ENCODE measurements at regions not wholly inside any gene's neighbourhood (a gene's known extent, or its start where the extent isn't known, plus 50 kb on each side); places are given as distances from the start of the nearest gene placed in this dataset.
A peak's percentile ranks its signal among the peaks of the same experiment; 100 is the strongest.

GRCh38 chr16:9141813-9142212, 50.4 kb downstream of the HAPSTR1 start:
- H3K27me3 ChIP-seq (ENCODE audit: control insufficient read depth, insufficient read depth): no peaks in the 10 kb centered on the region
- whole genome bisulfite sequencing: 93% methylated on average over 8 of the region's 8 CpGs
- no peak overlapping the region for H3K4me3 ChIP-seq (ENCODE audit: low read length)
- H3K27ac ChIP-seq (ENCODE audit: low read length): no peak overlapping the region
- no peaks in the 10 kb centered on the region for H3K9me3 ChIP-seq (ENCODE audit: control insufficient read depth, low read length)
- no peak for ATAC-seq
- DNase-seq: no peak
- intact Hi-C loops (cut with DNase I): no loop called here
- H3K4me1 ChIP-seq (ENCODE audit: control insufficient read depth, insufficient read depth, low read length): no peaks in the 10 kb centered on the region

- 95% methylated on average over 8 of the region's 8 CpGs for WGBS
- Histone ChIP-seq H3K4me1 (ENCODE audit: control insufficient read depth, insufficient read depth, low read length) (no peaks in the 10 kb centered on the region), H3K4me3 (ENCODE audit: low read length) (no peak overlapping the region), H3K27me3 (ENCODE audit: control insufficient read depth, insufficient read depth) (no peaks in the 10 kb centered on the region), H3K27ac (ENCODE audit: low read length) (no peak overlapping the region), H3K9me3 (ENCODE audit: control insufficient read depth, low read length) (no peaks in the 10 kb centered on the region)
- DNase-seq: no peak
- intact Hi-C loops (cut with DNase I): no loop called here
- no peak for ATAC-seq
Measured at GRCh38 chr16:9144106-9144505, 52.7 kb downstream of the HAPSTR1 start.

- intact Hi-C loops (cut with DNase I): no loop called here
- Histone ChIP-seq H3K27ac (ENCODE audit: low read length) (no peak overlapping the region), H3K4me3 (ENCODE audit: low read length) (no peak overlapping the region), H3K27me3 (ENCODE audit: control insufficient read depth, insufficient read depth) (no peaks in the 10 kb centered on the region), H3K4me1 (ENCODE audit: control insufficient read depth, insufficient read depth, low read length) (no peaks in the 10 kb centered on the region), H3K9me3 (ENCODE audit: control insufficient read depth, low read length) (no peaks in the 10 kb centered on the region)
- no peak for DNase-seq
- WGBS: 58% methylated on average over 9 of the region's 9 CpGs
- no peak for ATAC-seq
Measured at GRCh38 chr16:9148374-9149015, 57.1 kb downstream of the HAPSTR1 start.

GRCh38 chr16:9151074-9151473, 59.6 kb downstream of the HAPSTR1 start:
- H3K4me1 ChIP-seq (ENCODE audit: control insufficient read depth, insufficient read depth, low read length): no peaks in the 10 kb centered on the region
- intact Hi-C loops (cut with DNase I): no loop called here
- 79% methylated on average over 5 of the region's 5 CpGs for WGBS
- DNase-seq (no peak), ATAC-seq (no peak)
- no peaks in the 10 kb centered on the region for H3K27me3 ChIP-seq (ENCODE audit: control insufficient read depth, insufficient read depth)
- no peak overlapping the region for H3K4me3 ChIP-seq (ENCODE audit: low read length)
- H3K9me3 ChIP-seq (ENCODE audit: control insufficient read depth, low read length): no peaks in the 10 kb centered on the region
- H3K27ac ChIP-seq (ENCODE audit: low read length): no peak overlapping the region

GRCh38 chr16:9151597-9151996, 60.2 kb downstream of the HAPSTR1 start:
- ATAC-seq (no peak), DNase-seq (no peak)
- H3K27ac ChIP-seq (ENCODE audit: low read length): no peak overlapping the region
- H3K9me3 ChIP-seq (ENCODE audit: control insufficient read depth, low read length): no peaks in the 10 kb centered on the region
- no peak overlapping the region for H3K4me3 ChIP-seq (ENCODE audit: low read length)
- no peaks in the 10 kb centered on the region for H3K4me1 ChIP-seq (ENCODE audit: control insufficient read depth, insufficient read depth, low read length)
- intact Hi-C loops (cut with DNase I): no loop called here
- H3K27me3 ChIP-seq (ENCODE audit: control insufficient read depth, insufficient read depth): no peaks in the 10 kb centered on the region
- 71% methylated on average over 5 of the region's 5 CpGs for WGBS

- no peak overlapping the region for H3K4me3 ChIP-seq (ENCODE audit: low read length)
- intact Hi-C loops (cut with DNase I): no loop called here
- ATAC-seq (peak in 1 of 2 donors; percentile 41), DNase-seq (no peak)
- no peaks in the 10 kb centered on the region for H3K27me3 ChIP-seq (ENCODE audit: control insufficient read depth, insufficient read depth)
- no peaks in the 10 kb centered on the region for H3K4me1 ChIP-seq (ENCODE audit: control insufficient read depth, insufficient read depth, low read length)
- H3K27ac ChIP-seq (ENCODE audit: low read length): no peak overlapping the region
- no peaks in the 10 kb centered on the region for H3K9me3 ChIP-seq (ENCODE audit: control insufficient read depth, low read length)
- 86% methylated on average over 19 of the region's 19 CpGs for WGBS
Measured at GRCh38 chr16:9152649-9153501, 61.4 kb downstream of the HAPSTR1 start.

DNA sequence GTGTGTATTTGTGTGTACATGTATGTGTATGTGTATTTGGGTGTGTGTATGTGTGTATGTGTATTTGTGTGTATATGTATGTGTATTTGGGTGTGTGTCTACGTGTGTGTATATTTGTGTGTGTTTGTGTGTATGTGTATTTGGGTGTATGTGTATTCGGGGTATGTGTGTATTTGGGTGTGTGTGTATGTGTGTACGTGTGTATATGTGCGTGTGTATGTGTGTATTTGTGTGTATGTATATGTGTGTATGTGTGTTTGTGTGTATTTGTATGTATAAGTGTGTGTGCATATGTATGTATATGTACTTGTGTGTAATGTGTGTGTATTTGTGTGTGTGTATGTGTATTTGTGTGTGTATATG, 62.0 kb downstream of the HAPSTR1 start:
- 70% methylated on average over 4 of the region's 4 CpGs for WGBS
- intact Hi-C loops (cut with DNase I): no loop called here

GRCh38 chr16:9154567-9155410, 63.3 kb downstream of the HAPSTR1 start:
- H3K9me3 ChIP-seq (ENCODE audit: control insufficient read depth, low read length): no peaks in the 10 kb centered on the region
- ATAC-seq: peak in 1 of 2 donors; percentile 35
- no peaks in the 10 kb centered on the region for H3K4me1 ChIP-seq (ENCODE audit: control insufficient read depth, insufficient read depth, low read length)
- H3K27me3 ChIP-seq (ENCODE audit: control insufficient read depth, insufficient read depth): no peaks in the 10 kb centered on the region
- H3K4me3 ChIP-seq (ENCODE audit: low read length): no peak overlapping the region
- WGBS: 48% methylated on average over 30 of the region's 30 CpGs
- intact Hi-C loops (cut with DNase I): no loop called here
- no peak overlapping the region for H3K27ac ChIP-seq (ENCODE audit: low read length)
- no peak for DNase-seq

More for the DNA sequence above, 62.0 kb downstream of the HAPSTR1 start:
- Histone ChIP-seq H3K27me3 (ENCODE audit: control insufficient read depth, insufficient read depth) (no peaks in the 10 kb centered on the region), H3K27ac (ENCODE audit: low read length) (no peak overlapping the region), H3K9me3 (ENCODE audit: control insufficient read depth, low read length) (no peaks in the 10 kb centered on the region), H3K4me1 (ENCODE audit: control insufficient read depth, insufficient read depth, low read length) (no peaks in the 10 kb centered on the region), H3K4me3 (ENCODE audit: low read length) (no peak overlapping the region)
- ATAC-seq (no peak), DNase-seq (no peak)

DNA sequence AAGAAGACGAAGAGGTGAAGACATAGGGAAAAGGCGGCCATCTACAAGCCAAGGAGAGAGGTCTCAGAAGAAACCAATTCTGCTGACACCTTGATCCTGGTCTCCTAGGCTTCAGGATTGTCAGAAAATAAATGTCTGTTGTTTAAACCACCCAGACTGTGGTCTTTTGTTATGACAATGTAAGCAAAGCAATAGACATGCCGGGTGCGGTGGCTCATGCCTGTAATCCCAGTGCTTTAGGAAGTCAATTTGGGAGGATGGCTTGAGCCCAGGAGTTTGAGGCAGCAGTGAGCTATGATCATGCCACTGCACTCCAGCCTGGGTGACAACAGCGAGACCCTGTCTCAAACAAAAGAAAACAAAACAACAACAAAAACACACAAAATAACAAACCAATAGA, 64.4 kb downstream of the HAPSTR1 start:
- Histone ChIP-seq H3K9me3 (ENCODE audit: control insufficient read depth, low read length) (no peaks in the 10 kb centered on the region), H3K4me3 (ENCODE audit: low read length) (no peak overlapping the region), H3K4me1 (ENCODE audit: control insufficient read depth, insufficient read depth, low read length) (no peaks in the 10 kb centered on the region), H3K27me3 (ENCODE audit: control insufficient read depth, insufficient read depth) (no peaks in the 10 kb centered on the region), H3K27ac (ENCODE audit: low read length) (no peak overlapping the region)
- DNase-seq (no peak), ATAC-seq (no peak)
- WGBS: 80% methylated on average over 5 of the region's 5 CpGs
- intact Hi-C loops (cut with DNase I): no loop called here

- H3K4me3 ChIP-seq (ENCODE audit: low read length): no peak overlapping the region
- ATAC-seq (peak; percentile 59 to 63), DNase-seq (no peak)
- H3K4me1 ChIP-seq (ENCODE audit: control insufficient read depth, insufficient read depth, low read length): no peaks in the 10 kb centered on the region
- H3K27ac ChIP-seq (ENCODE audit: low read length): no peak overlapping the region
- intact Hi-C loops (cut with DNase I): loop anchor here in 1 of 4 donors (10.0 kb wide), 1 partner anchor 1025 kb away; the partner anchor contains the start of gene GRIN2A
- WGBS: 12% methylated on average over 15 of the region's 15 CpGs
- no peaks in the 10 kb centered on the region for H3K9me3 ChIP-seq (ENCODE audit: control insufficient read depth, low read length)
- H3K27me3 ChIP-seq (ENCODE audit: control insufficient read depth, insufficient read depth): no peaks in the 10 kb centered on the region
Measured at GRCh38 chr16:9159839-9160550, 68.6 kb downstream of the HAPSTR1 start.
